GM12872 (cell line): ENCODE measurements at regions not wholly inside any gene's neighbourhood (a gene's known extent, or its start where the extent isn't known, plus 50 kb on each side); places are given as distances from the start of the nearest gene placed in this dataset.

Experiments
- CTCF ChIP-seq: IDR thresholded peaks from 3 replicates; pipeline ENCODE4 v1.5.1; 2011; ENCODE audit warnings: low read depth, mild to moderate bottlenecking, low read length, moderate library complexity; ENCODE audit not compliant: insufficient read depth

- no peak for TF ChIP-seq CTCF
These were observed 322.5 kb upstream of the ZNF507 start for GRCh38 chr19:32022731-32023563.

GRCh38 chr19:32023564-32023832 is 321.9 kb upstream of the ZNF507 start:
- TF ChIP-seq CTCF = no peak

- no peak for TF ChIP-seq CTCF
These were observed 316.2 kb upstream of the ZNF507 start for GRCh38 chr19:32029235-32029634.

GRCh38 chr19:32032561-32032960 is 312.8 kb upstream of the ZNF507 start:
- no peak for TF ChIP-seq CTCF

- TF ChIP-seq CTCF = no peak
These were observed 309.8 kb upstream of the ZNF507 start for GRCh38 chr19:32035626-32036025.

GRCh38 chr19:32038021-32038920 is 307.1 kb upstream of the ZNF507 start:
- no peak for TF ChIP-seq CTCF

- TF ChIP-seq CTCF = no peak
These were observed 306.4 kb upstream of the ZNF507 start for GRCh38 chr19:32038961-32039360.
